ENCODE measurements at regions not wholly inside any gene's neighbourhood (a gene's known extent, or its start where the extent isn't known, plus 50 kb on each side); places are given as distances from the start of the nearest gene placed in this dataset.

GRCh38 chr14:55948399-55948798 is 169.8 kb upstream of the PELI2 start:
- TF ChIP-seq CTCF (IDR thresholded peaks at IDR 0.05) (no peak), POLR2A (IDR thresholded peaks at IDR 0.05) (no peak)
